Middle frontal gyrus (tissue), 1 donor: ENCODE measurements at regions not wholly inside any gene's neighbourhood (a gene's known extent, or its start where the extent isn't known, plus 50 kb on each side); places are given as distances from the start of the nearest gene placed in this dataset.
A peak's percentile ranks its signal among the peaks of the same experiment; 100 is the strongest.
"Not testable (repeated sequence)": the region's sequence is repeated elsewhere in the genome, so short reads cannot be mapped to it uniquely, and the experiment has no call there.

Experiments used
- DNase-seq: peaks from one replicate; pipeline ENCODE4 v3.0.0-alpha.2; 2015; ENCODE audit warnings: low spot score; ENCODE audit errors: extremely low spot score

GRCh38 chr9:103611950-103612349, 482.2 kb upstream of the SMC2 start:
- DNase-seq: not testable (repeated sequence)

GRCh38 chr9:103615994-103616393, 478.1 kb upstream of the SMC2 start:
- no peak for DNase-seq

GRCh38 chr9:103617046-103617445, 477.1 kb upstream of the SMC2 start:
- DNase-seq: peak; percentile 10

- DNase-seq: no peak
Observed at GRCh38 chr9:103625161-103625804, 468.8 kb upstream of the SMC2 start.

- no peak for DNase-seq
Observed at GRCh38 chr9:103627731-103628130, 466.4 kb upstream of the SMC2 start.

- no peak for DNase-seq
Observed at GRCh38 chr9:103649086-103649485, 445.0 kb upstream of the SMC2 start.

GRCh38 chr9:103658156-103658555, 436.0 kb upstream of the SMC2 start:
- DNase-seq: no peak

GRCh38 chr9:103660830-103661229, 433.3 kb upstream of the SMC2 start:
- DNase-seq: no peak

- DNase-seq: no peak
Observed at GRCh38 chr9:103661663-103662062, 432.4 kb upstream of the SMC2 start.

- no peak for DNase-seq
Observed at GRCh38 chr9:103669296-103669695, 424.8 kb upstream of the SMC2 start.

GRCh38 chr9:103674271-103674670, 419.8 kb upstream of the SMC2 start:
- DNase-seq: no peak

GRCh38 chr9:103680581-103680980, 413.5 kb upstream of the SMC2 start:
- DNase-seq: no peak

GRCh38 chr9:103681435-103681834, 412.7 kb upstream of the SMC2 start:
- no peak for DNase-seq

GRCh38 chr9:103700195-103700962, 393.7 kb upstream of the SMC2 start:
- no peak for DNase-seq

- no peak for DNase-seq
Observed at GRCh38 chr9:103702572-103702971, 391.5 kb upstream of the SMC2 start.

- no peak for DNase-seq
Observed at GRCh38 chr9:103707181-103707580, 386.9 kb upstream of the SMC2 start.

- no peak for DNase-seq
Observed at GRCh38 chr9:103709366-103709765, 384.7 kb upstream of the SMC2 start.

- no peak for DNase-seq
Observed at GRCh38 chr9:103713631-103714030, 380.5 kb upstream of the SMC2 start.

GRCh38 chr9:103714992-103715391, 379.1 kb upstream of the SMC2 start:
- DNase-seq: no peak

GRCh38 chr9:103721056-103721455, 373.1 kb upstream of the SMC2 start:
- DNase-seq: no peak

- no peak for DNase-seq
Observed at GRCh38 chr9:103730866-103731265, 363.2 kb upstream of the SMC2 start.

GRCh38 chr9:103731541-103731940, 362.6 kb upstream of the SMC2 start:
- DNase-seq: no peak

- no peak for DNase-seq
Observed at GRCh38 chr9:103734471-103734870, 359.6 kb upstream of the SMC2 start.
